MCF 10A (cell line): ENCODE measurements at regions not wholly inside any gene's neighbourhood (a gene's known extent, or its start where the extent isn't known, plus 50 kb on each side); places are given as distances from the start of the nearest gene placed in this dataset.
A peak's percentile ranks its signal among the peaks of the same experiment; 100 is the strongest.

Experiments used
- BruUV-seq: library from RNA; stranded (reverse); fragments of 400-500 nt; replicated peaks from 2 replicates; lab custom pipeline; 2021; lab: Mats Ljungman, UMichigan
- CTCF ChIA-PET: fragments of 300-600 bp; sonication (Branson Sonifier 250); formaldehyde crosslinking; extraction: SDS; loops from one replicate; lab custom pipeline; 2021; ENCODE audit warnings: antibody characterized with exemption, inconsistent platforms; lab: Yijun Ruan, JAX
- POLR2A ChIA-PET: fragments of 300-600, 350-650 bp; sonication (Branson Sonifier 250); formaldehyde crosslinking; extraction: SDS; loops from one replicate; lab custom pipeline; 2020; ENCODE audit warnings: antibody characterized with exemption, inconsistent platforms; lab: Yijun Ruan, JAX
- DNase-seq: peaks from one replicate; pipeline ENCODE4 v3.0.0-alpha.2; 2018; ENCODE audit not compliant: unreplicated experiment
- H3K27ac Mint-ChIP-seq: one replicate; pipeline ENCODE4 v1.8.0; 2022; ENCODE audit warnings: mild to moderate bottlenecking, low read depth, mixed read lengths; ENCODE audit not compliant: unreplicated experiment
- H3K27me3 Mint-ChIP-seq: one replicate; pipeline ENCODE4 v1.8.0; 2022; ENCODE audit warnings: mixed read lengths; ENCODE audit not compliant: insufficient read depth, unreplicated experiment
- H3K36me3 Mint-ChIP-seq: one replicate; pipeline ENCODE4 v1.8.0; 2022; ENCODE audit warnings: mild to moderate bottlenecking, moderate library complexity, mixed read lengths; ENCODE audit not compliant: insufficient read depth, unreplicated experiment
- H3K4me1 Mint-ChIP-seq: one replicate; pipeline ENCODE4 v1.8.0; 2022; ENCODE audit warnings: mixed read lengths; ENCODE audit not compliant: insufficient read depth, unreplicated experiment
- H3K4me3 Mint-ChIP-seq: one replicate; pipeline ENCODE4 v1.8.0; 2022; ENCODE audit warnings: mild to moderate bottlenecking, moderate library complexity, mixed read lengths; ENCODE audit not compliant: unreplicated experiment
- H3K9me3 Mint-ChIP-seq: one replicate; pipeline ENCODE4 v1.8.0; 2022; ENCODE audit warnings: mixed read lengths; ENCODE audit not compliant: unreplicated experiment
- intact Hi-C: fragments of 100-400 bp; cut with micrococcal nuclease; formaldehyde crosslinking; loops from 2 replicates; pipeline ENCODE4 v1.14.1; 2022
- TF ChIP-seq, protein P1 (sequence below): fragments of 200-600 bp; IDR thresholded peaks from one replicate; pipeline ENCODE4 v1.8.0; 2022; ENCODE audit warnings: antibody characterized with exemption, mild to moderate bottlenecking; ENCODE audit not compliant: unreplicated experiment

- H3K36me3 Mint-ChIP-seq: no peaks in the 10 kb centered on the region
- no peak overlapping the region for H3K27ac Mint-ChIP-seq
- BruUV-seq: no TSS peak
- H3K27me3 Mint-ChIP-seq: peaks cover 32% of the 10 kb centered on the region
- intact Hi-C loops: no loop called here
- H3K4me3 Mint-ChIP-seq: no peak overlapping the region
- H3K4me1 Mint-ChIP-seq: peaks cover 14% of the 10 kb centered on the region
- ChIA-PET POLR2A (no interaction called here), CTCF (interaction anchor here (0.6 to 2.2 kb wide), 8 partner anchors 8 to 633 kb away, joined by 3 to 9 read pairs (median 5); no protein-coding TSS in a partner anchor)
- H3K9me3 Mint-ChIP-seq: no peaks in the 10 kb centered on the region
- TF ChIP-seq, protein P1, sequence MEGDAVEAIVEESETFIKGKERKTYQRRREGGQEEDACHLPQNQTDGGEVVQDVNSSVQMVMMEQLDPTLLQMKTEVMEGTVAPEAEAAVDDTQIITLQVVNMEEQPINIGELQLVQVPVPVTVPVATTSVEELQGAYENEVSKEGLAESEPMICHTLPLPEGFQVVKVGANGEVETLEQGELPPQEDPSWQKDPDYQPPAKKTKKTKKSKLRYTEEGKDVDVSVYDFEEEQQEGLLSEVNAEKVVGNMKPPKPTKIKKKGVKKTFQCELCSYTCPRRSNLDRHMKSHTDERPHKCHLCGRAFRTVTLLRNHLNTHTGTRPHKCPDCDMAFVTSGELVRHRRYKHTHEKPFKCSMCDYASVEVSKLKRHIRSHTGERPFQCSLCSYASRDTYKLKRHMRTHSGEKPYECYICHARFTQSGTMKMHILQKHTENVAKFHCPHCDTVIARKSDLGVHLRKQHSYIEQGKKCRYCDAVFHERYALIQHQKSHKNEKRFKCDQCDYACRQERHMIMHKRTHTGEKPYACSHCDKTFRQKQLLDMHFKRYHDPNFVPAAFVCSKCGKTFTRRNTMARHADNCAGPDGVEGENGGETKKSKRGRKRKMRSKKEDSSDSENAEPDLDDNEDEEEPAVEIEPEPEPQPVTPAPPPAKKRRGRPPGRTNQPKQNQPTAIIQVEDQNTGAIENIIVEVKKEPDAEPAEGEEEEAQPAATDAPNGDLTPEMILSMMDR: no peak
- peak; percentile 18 for DNase-seq
Measured at GRCh38 chr2:37869771-37870170, 55.3 kb upstream of the RMDN2 start.

DNA sequence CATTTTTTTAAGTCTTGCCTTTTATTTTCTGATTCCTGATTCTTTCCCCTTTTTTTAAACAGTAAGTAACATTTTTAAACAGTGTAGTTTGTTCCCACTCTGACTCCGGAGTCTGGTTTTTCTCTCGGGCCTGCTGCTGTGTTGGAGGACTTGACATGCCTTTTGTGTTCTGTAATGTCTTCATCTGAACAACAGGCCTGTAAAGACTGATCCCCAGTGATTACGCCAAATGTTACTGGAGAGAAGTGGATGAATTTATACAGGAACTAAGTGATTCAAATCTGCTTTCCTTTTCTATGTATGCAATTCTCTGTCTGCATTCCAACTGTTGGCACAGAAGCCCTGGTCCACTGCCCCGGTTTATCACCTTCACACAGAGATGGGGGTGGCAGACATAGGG lies 54.3 kb upstream of the RMDN2 start:
- ChIA-PET POLR2A (interaction anchor here (0.7 to 2.1 kb wide), 3 partner anchors 17 to 546 kb away, joined by 4 to 6 read pairs (median 5); partner anchors contain the start of gene PRKD3), CTCF (interaction anchor here (0.7 to 2.2 kb wide), 3 partner anchors 189 to 475 kb away, joined by 3 to 9 read pairs (median 4); no protein-coding TSS in a partner anchor)
- H3K27ac Mint-ChIP-seq: no peak overlapping the region
- H3K36me3 Mint-ChIP-seq: no peaks in the 10 kb centered on the region
- peaks cover 27% of the 10 kb centered on the region for H3K27me3 Mint-ChIP-seq
- H3K9me3 Mint-ChIP-seq: no peaks in the 10 kb centered on the region
- TF ChIP-seq, protein P1: no peak
- DNase-seq: no peak
- H3K4me3 Mint-ChIP-seq: no peak overlapping the region
- intact Hi-C loops: no loop called here
- peaks cover 14% of the 10 kb centered on the region for H3K4me1 Mint-ChIP-seq
- no TSS peak for BruUV-seq

DNA sequence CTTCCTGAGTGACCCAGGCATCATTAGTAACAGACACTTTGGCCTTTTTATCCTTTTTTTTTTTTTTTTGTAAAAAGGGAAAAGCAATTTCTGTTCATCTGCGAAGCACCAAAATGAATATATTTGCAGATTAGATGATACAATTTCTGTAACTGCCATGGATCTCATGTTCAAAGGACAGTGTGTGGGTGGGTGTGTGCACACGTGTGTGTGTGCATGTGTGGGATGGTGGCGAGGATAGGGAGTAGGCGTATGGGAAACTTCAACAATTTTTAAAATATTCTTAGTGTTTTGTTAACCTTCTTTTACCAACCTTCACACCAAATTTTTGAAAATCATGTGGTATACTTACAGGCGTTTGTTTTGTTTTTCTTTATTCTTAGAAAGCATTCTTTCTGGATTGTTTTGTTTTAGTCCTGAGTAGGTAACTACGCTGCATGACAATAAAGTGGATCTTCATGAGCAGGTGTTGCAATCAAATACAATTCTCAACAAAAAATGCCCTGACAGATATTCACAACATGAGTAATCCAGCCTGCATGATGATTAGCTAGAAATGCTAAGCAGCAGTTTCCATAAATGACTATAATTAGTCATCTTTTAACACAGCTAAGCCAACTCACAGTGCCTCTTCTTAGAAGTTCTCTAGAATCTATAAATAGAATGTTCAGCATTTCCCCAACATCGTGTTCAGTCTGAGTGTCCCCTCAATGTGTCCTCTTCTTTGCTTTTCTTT lies 53.5 kb upstream of the RMDN2 start:
- H3K9me3 Mint-ChIP-seq: no peaks in the 10 kb centered on the region
- CTCF ChIA-PET: interaction anchor here (0.7 to 10.5 kb wide), 6 partner anchors 19 to 476 kb away, joined by 3 to 172 read pairs (median 12); no protein-coding TSS in a partner anchor
- no peak overlapping the region for H3K4me3 Mint-ChIP-seq
- H3K27ac Mint-ChIP-seq: no peak overlapping the region
- intact Hi-C loops: no loop called here
- peaks cover 14% of the 10 kb centered on the region for H3K4me1 Mint-ChIP-seq
- peak; percentile 71 for DNase-seq
- peaks cover 26% of the 10 kb centered on the region for H3K27me3 Mint-ChIP-seq
- H3K36me3 Mint-ChIP-seq: no peaks in the 10 kb centered on the region
- TF ChIP-seq, protein P1: no peak
- no TSS peak for BruUV-seq
- POLR2A ChIA-PET: interaction anchor here (0.7 to 2.1 kb wide), 7 partner anchors 13 to 730 kb away, joined by 3 to 6 read pairs (median 3); partner anchors contain the start of gene PRKD3

GRCh38 chr2:37872192-37872750 lies 52.8 kb upstream of the RMDN2 start:
- Mint-ChIP-seq H3K4me3 (no peak overlapping the region), H3K27ac (no peak overlapping the region), H3K9me3 (no peaks in the 10 kb centered on the region), H3K27me3 (peaks cover 25% of the 10 kb centered on the region), H3K36me3 (no peaks in the 10 kb centered on the region), H3K4me1 (peaks cover 14% of the 10 kb centered on the region)
- DNase-seq: no peak
- BruUV-seq: no TSS peak
- intact Hi-C loops: no loop called here
- TF ChIP-seq, protein P1: no peak
- ChIA-PET CTCF (interaction anchor here (2.1 to 10.5 kb wide), 4 partner anchors 19 to 476 kb away, joined by 7 to 172 read pairs (median 54); no protein-coding TSS in a partner anchor), POLR2A (interaction anchor here (0.8 to 2.1 kb wide), 6 partner anchors 13 to 729 kb away, joined by 3 to 6 read pairs (median 3); partner anchors contain the start of gene PRKD3)
